GM18867 (cell line): ENCODE measurements at regions not wholly inside any gene's neighbourhood (a gene's known extent, or its start where the extent isn't known, plus 50 kb on each side); places are given as distances from the start of the nearest gene placed in this dataset.
A peak's percentile ranks its signal among the peaks of the same experiment; 100 is the strongest.
"Not testable (repeated sequence)": the region's sequence is repeated elsewhere in the genome, so short reads cannot be mapped to it uniquely, and the experiment has no call there.

Experiments
- ATAC-seq: cut with Tn5 transposase; IDR thresholded peaks from one replicate; pipeline ENCODE4 v1.9.1; 2021; ENCODE audit warnings: mild to moderate bottlenecking, moderate library complexity; ENCODE audit not compliant: unreplicated experiment

GRCh38 chr13:44887515-44887914 lies 101.8 kb downstream of the NUFIP1 start:
- no peak for ATAC-seq

GRCh38 chr13:44884076-44884729 lies 105.1 kb downstream of the NUFIP1 start:
- ATAC-seq: no peak

- no peak for ATAC-seq
These were observed 109.7 kb downstream of the NUFIP1 start for GRCh38 chr13:44879452-44880058.

DNA sequence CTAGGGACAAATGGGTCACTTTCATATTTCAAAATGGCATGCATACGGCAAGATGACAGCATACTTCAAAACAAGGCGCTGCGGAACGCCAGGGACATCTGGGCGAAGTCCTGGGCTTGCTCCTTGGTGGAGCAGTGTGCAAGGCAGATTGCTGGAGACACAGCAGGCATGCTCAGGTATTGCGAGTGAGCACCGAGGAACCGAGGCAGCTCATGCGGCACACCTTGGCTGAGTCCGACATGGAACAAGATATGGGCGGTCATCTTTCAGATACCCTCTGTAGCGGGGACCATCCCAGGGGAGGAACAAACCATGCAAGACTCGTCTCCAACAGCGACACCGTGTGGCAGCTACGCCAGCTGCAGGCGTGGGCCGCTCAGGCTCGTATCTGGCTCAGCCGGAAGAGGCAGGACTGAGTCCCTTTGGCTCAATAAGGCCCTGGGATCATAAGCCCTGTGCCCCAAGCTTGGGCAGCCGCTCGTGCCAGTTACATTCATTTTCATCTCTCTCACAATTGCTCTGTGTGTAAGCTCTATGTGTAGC lies 112.4 kb downstream of the NUFIP1 start:
- no peak for ATAC-seq

- no peak for ATAC-seq
These were observed 114.2 kb downstream of the NUFIP1 start for GRCh38 chr13:44874886-44875630.

DNA sequence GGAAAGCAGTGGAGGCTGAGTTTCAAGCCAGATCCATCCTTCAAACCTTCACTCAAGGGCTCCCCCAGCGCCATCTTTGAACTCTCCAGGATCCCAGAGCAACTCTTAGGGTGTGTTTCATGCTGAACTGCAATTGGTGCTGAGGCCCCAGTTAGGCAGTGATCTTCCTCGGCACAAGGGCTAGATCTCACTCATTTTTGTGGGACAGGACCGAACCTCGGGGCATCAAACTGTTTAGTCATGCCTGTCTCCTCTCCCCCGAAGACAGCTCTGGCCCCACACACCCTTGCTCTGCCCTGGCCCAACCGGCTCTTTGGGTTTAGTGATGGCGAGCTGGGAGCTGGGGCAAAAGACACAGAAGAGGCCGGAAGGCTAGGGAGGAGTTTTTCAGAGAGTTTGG lies 115.1 kb downstream of the NUFIP1 start:
- ATAC-seq: no peak

DNA sequence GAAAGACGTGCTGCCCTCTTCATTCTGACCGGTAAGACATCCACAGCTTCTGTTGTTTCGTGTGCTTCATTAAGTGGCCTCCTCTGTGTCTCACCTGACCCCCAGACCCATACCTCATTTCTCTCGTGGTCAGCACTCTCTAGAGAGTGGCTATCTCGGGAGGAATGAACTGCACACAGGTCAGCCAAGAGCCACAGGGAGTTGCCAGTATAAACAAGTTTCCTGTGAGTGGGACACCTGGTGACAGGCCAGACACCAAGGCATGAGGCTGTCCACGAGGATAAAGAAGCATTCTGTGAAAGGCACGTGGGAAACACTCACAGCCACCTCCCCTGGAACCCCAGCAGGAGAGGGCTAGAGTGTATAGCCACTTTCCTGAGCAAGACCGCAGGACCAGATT lies 115.8 kb downstream of the NUFIP1 start:
- ATAC-seq: no peak

- no peak for ATAC-seq
These were observed 116.5 kb downstream of the NUFIP1 start for GRCh38 chr13:44872751-44873150.

DNA sequence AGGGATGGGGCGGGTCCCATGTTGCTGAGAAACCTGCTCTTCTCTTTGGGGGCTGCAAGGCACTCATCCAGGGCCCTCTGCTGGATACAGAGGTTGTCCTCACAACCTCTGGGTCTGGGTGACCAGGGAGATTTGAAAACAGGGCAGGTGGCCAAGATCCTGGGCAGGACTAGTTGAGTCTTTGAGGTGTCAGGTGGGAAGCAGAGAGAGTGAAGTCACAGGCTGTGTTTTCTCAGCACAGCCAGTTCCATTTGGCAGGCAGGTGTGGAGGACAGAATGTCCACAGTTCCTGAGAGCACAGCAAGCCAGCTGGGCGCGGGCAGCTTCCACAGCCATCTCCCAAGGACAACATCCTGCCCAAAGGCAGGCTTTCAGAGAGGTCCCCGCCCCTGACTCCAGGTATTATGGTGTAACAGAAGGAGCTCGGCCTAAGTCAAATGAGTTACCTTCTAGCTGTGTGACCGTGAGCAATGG lies 118.8 kb downstream of the NUFIP1 start:
- ATAC-seq: no peak

DNA sequence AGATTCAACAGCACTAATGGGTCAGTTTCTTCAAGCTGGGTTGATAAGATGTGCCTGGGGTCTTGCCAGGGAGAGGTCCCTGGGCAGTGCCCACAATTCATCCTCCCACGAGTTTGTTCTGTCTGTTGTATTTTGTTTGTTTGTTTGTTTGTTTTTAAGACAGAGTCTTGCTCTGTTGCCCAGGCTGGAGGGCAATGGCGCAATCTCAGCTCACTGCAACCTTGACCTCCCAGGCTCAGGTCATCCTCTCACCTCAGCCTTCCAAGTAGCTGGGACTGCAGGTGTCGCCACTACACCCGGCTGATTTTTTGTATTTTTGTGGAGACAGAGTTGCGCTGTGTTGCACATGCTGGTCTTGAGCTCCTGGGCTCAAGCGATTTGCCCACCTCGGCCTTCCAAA lies 120.1 kb downstream of the NUFIP1 start:
- ATAC-seq: no peak

DNA sequence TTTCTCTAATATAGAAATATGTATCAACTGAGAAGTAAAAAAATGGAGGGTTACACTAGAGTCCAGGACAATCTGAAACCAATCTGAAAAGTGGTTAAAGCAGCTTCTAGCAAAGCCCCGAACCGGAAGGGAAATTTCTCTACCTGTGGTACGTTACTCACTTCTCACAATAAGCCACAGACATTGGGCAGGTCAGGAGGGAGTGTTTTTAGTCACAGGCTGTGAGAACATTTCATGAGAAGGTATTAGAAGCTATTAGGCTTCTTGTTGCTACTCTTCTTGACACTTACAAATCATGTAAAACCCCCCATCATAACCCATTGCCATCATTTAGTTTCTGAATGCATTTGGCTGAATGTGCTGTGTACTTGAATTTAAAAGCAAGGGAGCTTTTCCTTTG lies 120.9 kb downstream of the NUFIP1 start:
- peak; percentile 94 for ATAC-seq

DNA sequence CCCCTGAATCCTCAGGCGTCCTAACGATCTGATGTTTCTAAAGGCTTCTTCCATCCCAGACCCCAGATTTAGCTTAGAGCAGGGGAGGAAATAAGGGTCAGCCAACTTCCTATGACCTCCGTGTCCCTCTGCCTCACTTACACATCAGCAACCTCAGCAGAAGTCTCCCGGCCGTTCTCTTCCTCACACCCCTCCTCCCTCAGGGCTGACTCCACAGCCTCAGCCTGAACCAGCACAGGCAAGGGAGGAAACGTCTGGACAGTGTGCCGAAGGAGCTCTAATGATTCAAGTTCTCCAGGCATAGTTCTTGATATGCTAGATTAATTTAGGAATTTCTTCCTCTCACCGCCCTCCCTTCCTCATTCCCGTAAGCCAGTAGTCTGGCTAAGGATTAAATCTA lies 121.4 kb downstream of the NUFIP1 start:
- no peak for ATAC-seq

GRCh38 chr13:44866411-44866911 lies 122.8 kb downstream of the NUFIP1 start:
- ATAC-seq: no peak

- no peak for ATAC-seq
These were observed 123.4 kb downstream of the NUFIP1 start for GRCh38 chr13:44865722-44866410.

DNA sequence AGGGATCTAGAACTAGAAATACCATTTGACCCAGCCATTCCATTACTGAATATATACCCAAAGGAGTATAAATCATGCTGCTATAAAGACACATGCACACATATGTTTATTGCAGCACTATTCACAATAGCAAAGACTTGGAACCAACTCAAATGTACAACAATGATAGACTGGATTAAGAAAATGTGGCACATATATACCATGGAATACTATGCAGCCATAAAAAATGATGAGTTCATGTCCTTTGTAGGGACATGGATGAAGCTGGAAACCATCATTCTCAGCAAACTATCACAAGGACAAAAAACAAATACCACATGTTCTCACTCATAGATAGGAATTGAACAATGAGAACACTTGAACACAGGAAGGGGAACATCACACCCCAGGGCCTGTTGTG lies 125.6 kb downstream of the NUFIP1 start:
- ATAC-seq: not testable (repeated sequence)

- ATAC-seq: no peak
These were observed 128.8 kb downstream of the NUFIP1 start for GRCh38 chr13:44860454-44860853.

GRCh38 chr13:44857736-44858135 lies 131.5 kb downstream of the NUFIP1 start:
- no peak for ATAC-seq

- ATAC-seq: no peak
These were observed 132.2 kb downstream of the NUFIP1 start for GRCh38 chr13:44857061-44857460.

- ATAC-seq: no peak
These were observed 133.4 kb downstream of the NUFIP1 start for GRCh38 chr13:44855860-44856259.

GRCh38 chr13:44854313-44855060 lies 134.8 kb downstream of the NUFIP1 start:
- no peak for ATAC-seq
